Erythroblast (primary cell): ENCODE measurements at regions not wholly inside any gene's neighbourhood (a gene's known extent, or its start where the extent isn't known, plus 50 kb on each side); places are given as distances from the start of the nearest gene placed in this dataset.

Experiments
- GATA1 ChIP-seq: IDR thresholded peaks from 2 replicates; pipeline ENCODE4 v1.6.1; 2011; ENCODE audit warnings: low read depth, mild to moderate bottlenecking, control low read depth, low read length, moderate library complexity
- POLR2A ChIP-seq: IDR thresholded peaks from 2 replicates; pipeline ENCODE4 v1.6.1; 2011; ENCODE audit warnings: mild to moderate bottlenecking, low read length

GRCh38 chr13:111410232-111411021, 90.0 kb downstream of the TEX29 start:
- TF ChIP-seq POLR2A = no peak
- no peak for TF ChIP-seq GATA1
